Parathyroid adenoma (tissue), 2 donors: ENCODE measurements at regions not wholly inside any gene's neighbourhood (a gene's known extent, or its start where the extent isn't known, plus 50 kb on each side); places are given as distances from the start of the nearest gene placed in this dataset.

ENCODE experiments used
- H2AFZ ChIP-seq: fragments of 300-600 bp; sonication (generic); one replicate; pipeline ENCODE4 v1.7.0; 2017; ENCODE audit warnings: antibody characterized with exemption, mild to moderate bottlenecking
- H3K27ac ChIP-seq: fragments of 300-600 bp; sonication (generic); one replicate; pipeline ENCODE4 v1.7.0; 2017
- H3K27me3 ChIP-seq: fragments of 300-600 bp; sonication (generic); one replicate; pipeline ENCODE4 v1.7.0; 2017; ENCODE audit warnings: low read length; ENCODE audit not compliant: control insufficient read depth, insufficient read depth
- H3K36me3 ChIP-seq: fragments of 300-600 bp; sonication (generic); one replicate; pipeline ENCODE4 v1.7.0; 2017; ENCODE audit warnings: low read length; ENCODE audit not compliant: control insufficient read depth, insufficient read depth
- H3K4me1 ChIP-seq: fragments of 300-600 bp; sonication (generic); one replicate; pipeline ENCODE4 v1.7.0; 2017; ENCODE audit warnings: control low read depth
- H3K4me2 ChIP-seq: fragments of 300-600 bp; sonication (generic); one replicate; pipeline ENCODE4 v1.7.0; 2017; ENCODE audit warnings: low read length
- H3K4me3 ChIP-seq: fragments of 300-600 bp; sonication (generic); one replicate; pipeline ENCODE4 v1.7.0; 2017; ENCODE audit warnings: low read depth, low read length
- H3K79me2 ChIP-seq: fragments of 300-600 bp; sonication (generic); one replicate; pipeline ENCODE4 v1.7.0; 2017; ENCODE audit warnings: control low read depth
- H3K9ac ChIP-seq: fragments of 300-600 bp; sonication (generic); one replicate; pipeline ENCODE4 v1.7.0; 2017; ENCODE audit warnings: mild to moderate bottlenecking
- H3K9me3 ChIP-seq: fragments of 300-600 bp; sonication (generic); one replicate; pipeline ENCODE4 v1.7.0; 2017; ENCODE audit warnings: low read length; ENCODE audit not compliant: control insufficient read depth
- CTCF ChIP-seq: fragments of 300-600 bp; sonication (generic); IDR thresholded peaks from one replicate; pipeline ENCODE4 v1.7.0; 2017; ENCODE audit warnings: antibody characterized with exemption, mild to moderate bottlenecking
- donor health status: primary hyperparathyroidism.

GRCh38 chr7:124369310-124369709 lies 336.4 kb upstream of the TMEM229A start:
- H3K79me2 ChIP-seq: no peaks in the 10 kb centered on the region
- no peak overlapping the region for H3K4me3 ChIP-seq

GRCh38 chr7:124366118-124366517 lies 333.3 kb upstream of the TMEM229A start:
- Histone ChIP-seq H3K27ac (no peak overlapping the region), H3K4me3 (no peak overlapping the region), H3K9ac (no peak overlapping the region), H3K9me3 (no peaks in the 10 kb centered on the region), H3K4me2 (no peak overlapping the region), H3K79me2 (no peaks in the 10 kb centered on the region), H2AFZ (no peak overlapping the region), H3K27me3 (no peaks in the 10 kb centered on the region), H3K4me1 (no peaks in the 10 kb centered on the region), H3K36me3 (no peaks in the 10 kb centered on the region)
- TF ChIP-seq CTCF: no peak

More at GRCh38 chr7:124369310-124369709, 336.4 kb upstream of the TMEM229A start:
- H3K9me3 ChIP-seq: no peaks in the 10 kb centered on the region
- no peak overlapping the region for H2AFZ ChIP-seq
- no peak overlapping the region for H3K9ac ChIP-seq
- H3K4me1 ChIP-seq: no peaks in the 10 kb centered on the region
- H3K27ac ChIP-seq: no peak overlapping the region
- H3K27me3 ChIP-seq: no peaks in the 10 kb centered on the region
- TF ChIP-seq CTCF: no peak
- H3K4me2 ChIP-seq: no peak overlapping the region
- H3K36me3 ChIP-seq: no peaks in the 10 kb centered on the region

GRCh38 chr7:124364283-124364682 lies 331.4 kb upstream of the TMEM229A start:
- H3K36me3 ChIP-seq: no peaks in the 10 kb centered on the region
- no peak overlapping the region for H2AFZ ChIP-seq
- H3K4me1 ChIP-seq: no peaks in the 10 kb centered on the region
- H3K4me2 ChIP-seq: no peak overlapping the region
- H3K4me3 ChIP-seq: no peak overlapping the region
- H3K9ac ChIP-seq: no peak overlapping the region
- H3K27me3 ChIP-seq: no peaks in the 10 kb centered on the region
- H3K9me3 ChIP-seq: no peaks in the 10 kb centered on the region
- H3K79me2 ChIP-seq: no peaks in the 10 kb centered on the region
- TF ChIP-seq CTCF: no peak
- no peak overlapping the region for H3K27ac ChIP-seq

GRCh38 chr7:124354201-124354600 lies 321.3 kb upstream of the TMEM229A start:
- Histone ChIP-seq H3K4me3 (no peak overlapping the region), H3K9ac (no peak overlapping the region), H3K36me3 (no peaks in the 10 kb centered on the region), H3K27ac (no peak overlapping the region), H2AFZ (no peak overlapping the region), H3K79me2 (no peaks in the 10 kb centered on the region), H3K4me1 (no peaks in the 10 kb centered on the region), H3K9me3 (no peaks in the 10 kb centered on the region), H3K27me3 (no peaks in the 10 kb centered on the region), H3K4me2 (no peak overlapping the region)
- TF ChIP-seq CTCF: no peak

GRCh38 chr7:124351950-124352349 lies 319.1 kb upstream of the TMEM229A start:
- no peak overlapping the region for H3K4me2 ChIP-seq
- no peaks in the 10 kb centered on the region for H3K4me1 ChIP-seq
- no peaks in the 10 kb centered on the region for H3K36me3 ChIP-seq
- H3K27me3 ChIP-seq: no peaks in the 10 kb centered on the region
- H3K79me2 ChIP-seq: no peaks in the 10 kb centered on the region
- H3K27ac ChIP-seq: no peak overlapping the region
- no peak for TF ChIP-seq CTCF
- H3K9me3 ChIP-seq: no peaks in the 10 kb centered on the region
- H2AFZ ChIP-seq: no peak overlapping the region
- no peak overlapping the region for H3K4me3 ChIP-seq
- H3K9ac ChIP-seq: no peak overlapping the region
